NOMO-1 treated with DMSO at 0.1 percent for 48 hours (cell line): ENCODE measurements at regions not wholly inside any gene's neighbourhood (a gene's known extent, or its start where the extent isn't known, plus 50 kb on each side); places are given as distances from the start of the nearest gene placed in this dataset.
"Not testable (repeated sequence)": the region's sequence is repeated elsewhere in the genome, so short reads cannot be mapped to it uniquely, and the experiment has no call there.

ENCODE experiments used
- DNase-seq: peaks from one replicate; lab custom pipeline; 2025; ENCODE audit not compliant: unreplicated experiment; lab: John Stamatoyannopoulos, UW

DNA sequence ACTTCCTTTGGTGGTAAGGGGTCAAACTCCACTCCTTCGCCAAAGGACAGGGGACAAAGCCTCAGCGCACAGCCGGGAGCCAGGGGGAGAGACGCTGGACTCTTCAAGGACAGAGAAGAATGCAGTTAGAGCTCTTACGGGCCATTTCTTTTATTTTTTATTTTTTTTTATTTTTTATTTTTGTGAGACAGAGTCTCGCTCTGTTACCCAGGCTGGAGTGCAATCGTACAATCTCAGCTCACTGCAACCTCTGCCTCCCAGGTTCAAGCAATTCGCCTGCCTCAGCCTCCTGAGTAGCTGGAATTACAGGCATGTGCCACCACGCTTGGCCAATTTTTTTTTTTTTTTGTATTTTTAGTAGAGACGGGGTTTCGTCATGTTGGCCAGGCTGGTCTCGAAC, 93.2 kb upstream of the RPH3AL start, which contains the start of gene RFLNB:
Gene RFLNB, minus strand, starts transcription at position 101 of the 400 bp plus-strand sequence.
- not testable (repeated sequence) for DNase-seq

DNA sequence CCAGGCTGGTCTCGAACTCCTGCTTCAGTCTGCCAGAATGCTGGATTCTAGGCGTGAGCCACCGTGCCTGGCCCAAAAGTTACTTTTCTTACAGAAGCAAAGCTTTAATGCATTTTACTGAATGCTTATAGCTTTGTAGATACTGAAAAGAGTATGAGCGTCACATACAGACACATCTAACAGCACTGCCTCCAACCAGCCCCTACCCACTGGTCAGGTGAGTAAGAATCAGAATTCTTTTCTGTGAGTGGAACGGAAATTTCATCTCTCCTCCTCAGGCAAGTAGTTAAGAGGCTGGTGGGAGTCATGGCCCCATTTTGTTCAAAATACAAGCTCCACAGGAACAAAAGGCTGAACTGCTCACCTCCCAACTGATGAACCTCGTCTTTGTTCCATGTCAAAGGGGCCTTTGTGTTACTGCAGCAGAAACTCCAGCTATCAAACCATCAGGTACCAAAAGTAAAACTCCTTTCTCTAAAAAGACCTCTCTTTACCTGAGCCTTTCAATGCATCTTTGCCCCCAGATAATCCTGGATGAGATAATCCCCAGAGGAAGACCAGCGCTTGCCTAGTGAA, 92.4 kb upstream of the RPH3AL start:
- no peak for DNase-seq

DNA sequence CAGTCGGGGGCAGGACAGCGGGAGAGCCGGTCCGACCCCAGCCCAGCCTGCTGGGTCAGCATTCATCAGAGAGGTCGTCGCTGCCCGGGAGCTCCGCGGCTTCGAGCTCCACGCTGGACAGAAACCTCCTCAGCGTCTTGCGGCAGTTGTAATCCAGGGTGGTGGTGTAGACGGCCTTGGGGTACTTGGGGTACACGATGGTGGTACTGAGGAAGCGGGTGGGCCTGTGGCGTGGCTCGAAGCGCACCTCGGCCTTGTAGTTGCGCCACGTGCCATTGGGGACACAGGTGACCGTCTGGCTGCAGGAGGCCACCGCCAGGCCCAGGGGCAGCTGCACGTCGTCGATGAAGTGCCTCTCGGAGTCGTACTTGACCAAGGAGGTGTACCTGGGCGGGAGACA, 90.5 kb upstream of the RPH3AL start:
- no peak for DNase-seq

DNA sequence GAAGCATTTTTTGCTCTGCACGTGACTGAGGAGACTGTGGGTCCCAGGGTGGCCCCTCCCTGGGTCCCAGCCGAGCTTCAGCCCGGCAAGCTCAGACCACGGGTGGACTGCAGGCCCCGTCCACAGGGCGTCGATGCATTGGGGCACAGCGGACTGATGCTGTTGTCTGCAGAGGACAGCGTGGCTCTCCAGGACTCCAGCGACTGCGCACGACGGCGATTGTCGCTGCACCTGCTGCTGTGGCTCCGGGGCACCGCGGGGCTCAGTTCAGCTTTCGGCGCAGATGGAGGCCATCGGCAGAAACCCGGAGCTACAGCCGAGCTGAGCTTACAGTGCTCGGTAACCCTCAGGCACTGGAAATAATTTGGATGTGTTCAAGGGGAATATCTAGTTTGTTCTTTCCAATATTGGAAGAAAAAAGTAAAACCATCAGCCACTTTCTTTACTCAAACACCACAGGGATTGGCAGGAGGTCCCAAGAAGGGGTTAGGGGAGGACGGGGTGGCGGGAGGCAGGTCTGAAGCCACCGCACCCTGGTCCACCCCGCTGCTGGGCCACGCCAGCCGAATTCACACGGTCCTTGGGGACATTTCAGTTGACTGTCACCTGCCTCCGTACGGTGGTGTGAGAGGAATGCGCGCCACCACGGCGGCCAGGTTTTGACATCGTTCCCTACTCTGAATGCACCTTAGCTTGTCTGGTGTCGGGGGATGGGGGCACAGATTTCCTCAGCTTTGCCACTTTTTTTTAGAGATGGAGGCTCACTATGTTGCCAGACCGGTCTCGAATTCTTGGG, 88.7 kb upstream of the RPH3AL start:
- no peak for DNase-seq

DNA sequence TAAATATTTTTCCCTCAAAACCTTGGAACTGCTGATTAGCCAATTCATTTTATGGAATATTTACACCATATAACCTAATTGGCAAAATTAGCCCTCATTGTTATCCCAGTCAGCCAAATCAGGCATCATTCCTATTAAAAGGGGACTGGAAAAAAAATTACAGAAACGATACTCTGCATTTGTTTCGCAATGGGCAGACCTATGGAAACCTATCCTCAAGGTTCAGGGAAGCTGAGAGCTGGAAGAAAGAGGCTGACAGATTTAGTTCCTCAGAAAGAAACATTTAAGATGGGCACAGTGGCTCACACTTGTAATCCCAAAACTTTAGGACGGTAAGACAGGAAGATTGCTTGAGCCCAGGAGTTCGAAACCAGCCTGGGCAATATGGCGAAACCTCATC, 85.6 kb upstream of the RPH3AL start:
- no peak for DNase-seq

DNA sequence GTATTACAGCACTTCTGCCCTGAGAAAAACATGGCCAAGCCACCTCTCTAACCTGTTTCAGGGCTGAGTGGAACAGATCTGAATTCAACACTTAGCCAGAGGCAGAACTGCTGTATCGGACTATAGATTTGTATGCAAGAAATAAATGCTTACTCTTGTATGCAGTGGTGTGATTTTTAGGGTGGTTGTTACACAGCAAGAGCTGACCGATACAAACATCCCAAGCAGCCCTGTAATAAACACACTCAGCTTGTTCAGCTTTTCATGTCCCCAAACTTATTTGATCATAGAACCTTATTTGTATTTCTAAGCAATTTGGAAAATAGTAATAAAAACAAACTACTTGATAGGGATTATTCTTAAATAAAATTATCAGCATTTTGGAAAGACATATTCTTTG, 84.9 kb upstream of the RPH3AL start:
- no peak for DNase-seq

DNA sequence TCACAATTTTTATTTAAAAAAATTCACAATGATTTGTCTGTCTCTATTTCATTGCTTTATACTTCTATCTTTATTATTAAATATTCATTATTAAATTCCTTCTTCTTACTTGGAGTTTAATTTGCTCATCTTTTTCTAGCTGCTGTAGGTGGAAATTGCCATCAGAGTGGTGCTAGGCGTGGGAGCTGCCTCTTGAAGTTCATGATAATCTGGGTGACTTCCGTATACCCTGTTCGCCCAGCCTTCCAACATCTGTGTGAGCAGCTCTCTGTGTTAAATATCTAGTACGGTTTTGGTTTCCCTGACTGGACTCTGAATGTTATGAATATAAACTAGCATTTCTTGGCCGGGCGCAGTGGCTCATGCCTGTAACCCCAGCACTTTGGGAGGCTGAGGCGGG, 84.0 kb upstream of the RPH3AL start:
- no peak for DNase-seq

DNA sequence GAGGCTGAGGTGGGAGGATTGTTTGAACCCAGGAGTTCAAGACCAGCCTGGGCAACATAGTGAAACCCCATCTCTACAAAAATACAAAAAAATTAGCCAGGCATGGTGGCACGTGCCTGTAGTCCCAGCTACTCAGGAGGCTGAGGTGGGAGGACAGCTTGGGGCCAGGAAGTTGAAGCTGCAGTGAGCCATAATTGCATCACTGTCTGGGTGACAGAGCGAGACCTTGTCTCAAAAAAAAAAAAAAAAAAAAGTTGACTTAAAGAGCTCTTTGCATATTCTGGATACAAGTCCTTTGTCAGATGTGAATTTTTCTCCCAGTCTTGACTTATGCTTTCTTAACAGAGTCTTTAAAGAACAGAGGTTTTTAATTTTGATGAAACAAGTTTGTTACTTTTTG, 79.9 kb upstream of the RPH3AL start:
- not testable (repeated sequence) for DNase-seq

DNA sequence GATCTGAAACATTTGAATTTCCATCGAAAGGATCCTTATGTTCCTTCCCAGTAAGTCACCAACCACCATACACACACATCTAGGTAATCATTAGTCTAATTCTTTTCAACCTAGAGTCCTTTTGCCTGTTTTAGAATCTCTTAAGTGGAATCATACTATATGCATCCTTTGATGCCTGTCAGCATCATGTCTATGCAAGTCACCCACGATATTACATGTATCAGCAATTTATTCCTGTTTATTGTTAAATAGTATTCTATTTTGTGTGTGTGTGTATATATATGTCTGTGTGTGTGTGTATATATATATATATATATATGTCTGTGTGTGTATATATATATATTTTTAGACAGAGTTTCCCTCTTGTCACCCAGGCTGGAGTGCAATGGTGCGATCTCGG, 78.9 kb upstream of the RPH3AL start:
- no peak for DNase-seq

DNA sequence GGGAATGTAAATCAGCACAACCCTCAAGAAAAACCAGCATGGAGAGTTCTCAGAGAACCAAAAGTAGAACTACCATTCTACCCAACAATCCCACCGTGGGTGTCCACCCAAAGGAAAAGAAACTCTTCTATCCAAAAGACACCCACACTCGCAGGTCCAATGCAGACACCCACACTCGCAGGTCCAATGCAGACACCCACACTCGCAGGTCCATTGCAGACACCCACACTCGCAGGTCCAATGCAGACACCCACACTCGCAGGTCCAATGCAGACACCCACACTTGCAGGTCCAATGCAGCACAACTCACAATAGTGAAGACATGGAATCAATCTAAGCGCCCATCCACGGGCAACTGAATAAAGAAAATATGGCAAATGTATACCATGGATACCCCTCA, 77.0 kb upstream of the RPH3AL start:
- no peak for DNase-seq

DNA sequence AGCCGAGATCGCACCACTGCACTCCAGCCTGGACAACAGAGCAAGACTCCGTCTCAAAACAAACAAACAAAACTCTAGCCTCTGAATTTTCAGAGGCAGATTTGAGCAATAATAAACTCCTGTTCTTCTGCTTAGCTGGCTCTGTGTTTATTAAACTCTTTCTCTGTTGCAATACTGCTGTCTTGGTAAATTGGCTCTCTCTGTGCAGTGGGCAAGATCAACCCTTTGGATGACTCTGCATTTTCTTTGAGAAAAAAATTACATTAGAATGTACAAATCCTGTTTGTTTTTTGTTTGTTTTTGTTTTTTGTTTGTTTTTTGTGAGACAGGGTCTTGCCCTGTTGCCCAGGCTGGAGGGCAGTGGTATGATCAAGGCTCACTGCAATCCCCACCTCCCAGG, 75.8 kb upstream of the RPH3AL start:
- no peak for DNase-seq

DNA sequence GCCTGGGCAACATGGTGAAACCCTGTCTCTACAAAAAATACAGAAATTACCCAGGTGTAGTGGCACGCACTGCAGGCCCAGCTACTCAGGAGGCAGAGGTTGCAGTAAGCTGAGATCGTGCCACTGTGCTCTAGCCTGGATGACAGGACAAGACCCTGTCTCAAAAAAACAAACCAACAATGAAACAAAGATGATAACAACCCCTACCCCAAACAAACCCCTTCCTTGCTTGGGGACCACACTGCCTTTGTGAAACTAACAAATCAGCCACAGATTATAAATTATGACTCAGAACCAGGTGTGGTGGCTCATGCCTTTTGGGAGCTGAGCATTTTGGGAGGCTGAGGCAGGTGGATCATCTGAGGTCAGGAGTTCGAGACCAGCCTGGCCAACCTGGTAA, 75.3 kb upstream of the RPH3AL start:
- DNase-seq = no peak

DNA sequence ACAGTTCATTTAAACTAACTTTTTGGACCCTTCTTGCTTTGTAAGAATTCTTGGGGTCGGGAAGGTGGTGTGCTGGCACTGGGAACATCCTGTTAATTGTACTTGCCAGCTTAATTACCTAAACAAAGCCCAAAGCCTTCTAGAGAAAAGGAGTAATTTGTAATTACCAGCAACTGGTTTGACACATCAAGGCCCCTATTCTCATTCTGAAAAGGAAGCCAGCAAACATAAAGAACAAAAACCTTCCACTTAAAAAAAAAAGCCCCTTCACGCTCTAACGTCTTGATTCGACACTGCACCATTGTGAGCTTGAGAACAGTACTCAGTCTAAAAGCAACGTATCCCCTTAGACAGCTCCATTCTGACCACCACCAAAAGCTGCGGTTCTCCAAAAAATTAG, 74.7 kb upstream of the RPH3AL start:
- no peak for DNase-seq

DNA sequence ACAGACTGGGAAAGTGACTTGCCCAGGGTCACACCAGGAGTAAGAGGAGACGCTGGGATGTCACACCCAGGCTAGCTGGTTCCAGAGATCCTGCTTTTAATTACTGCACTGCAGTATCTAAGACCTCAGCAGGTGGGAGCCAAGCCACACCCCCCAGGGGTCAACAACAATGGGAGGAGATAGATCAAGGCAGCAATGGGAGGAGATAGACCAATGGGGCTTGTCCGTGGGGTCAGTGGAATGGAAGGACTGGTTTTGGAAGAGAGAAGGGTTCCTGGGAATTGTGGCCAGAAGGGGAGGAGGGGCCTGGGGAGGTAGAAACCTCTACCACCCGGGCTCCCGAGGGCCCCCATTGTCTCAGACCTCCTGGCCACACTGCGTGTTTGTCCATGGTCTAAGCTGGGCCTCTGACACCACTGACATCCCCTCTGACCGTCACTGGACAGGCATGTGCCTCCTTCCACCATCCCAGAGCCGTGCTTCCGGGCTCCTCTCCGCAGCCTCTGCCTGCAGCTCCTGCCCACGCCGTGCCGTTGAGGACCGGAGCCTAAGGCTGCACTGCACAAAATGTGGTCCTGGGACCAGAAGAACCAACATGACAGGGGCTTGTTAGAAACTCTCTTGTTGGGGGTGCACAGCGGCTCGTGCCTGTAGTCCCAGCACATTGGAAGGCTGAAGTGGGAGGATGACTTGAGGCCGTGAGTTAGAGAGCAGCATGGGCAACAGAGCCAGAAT, 69.8 kb upstream of the RPH3AL start:
- no peak for DNase-seq

DNA sequence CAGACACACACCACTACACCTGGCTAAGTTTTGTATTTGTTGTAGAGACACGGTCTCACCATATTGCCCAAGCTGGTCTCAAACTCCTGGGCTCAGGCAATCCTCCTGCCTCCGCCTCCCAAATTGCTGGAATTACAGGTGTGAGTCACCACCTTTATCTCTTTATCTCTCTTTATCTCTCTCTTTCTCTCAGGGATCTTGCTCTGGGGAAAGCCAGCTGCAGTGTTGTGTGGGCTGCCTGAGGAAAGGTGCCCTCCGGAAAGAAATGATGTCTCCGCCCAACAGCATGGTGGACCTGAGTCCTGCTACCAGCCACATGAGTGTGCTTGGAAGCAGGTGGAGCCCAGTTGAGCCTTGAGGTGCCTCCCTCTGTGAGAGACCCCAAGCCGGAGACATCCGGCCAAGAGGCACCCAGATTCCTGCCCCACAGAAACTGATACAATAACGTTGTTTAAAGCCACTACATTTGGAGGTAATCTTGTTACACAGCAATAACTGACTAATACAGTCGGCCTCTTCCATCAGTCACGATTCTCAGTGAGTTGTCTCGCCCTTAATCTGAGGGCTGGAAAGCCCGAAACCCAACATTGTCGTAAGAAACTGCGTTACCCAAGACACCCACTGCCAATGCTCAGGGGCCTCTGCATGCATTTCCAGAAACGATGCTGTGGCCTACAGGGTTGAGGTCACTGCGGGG, 68.0 kb upstream of the RPH3AL start:
- DNase-seq = no peak

DNA sequence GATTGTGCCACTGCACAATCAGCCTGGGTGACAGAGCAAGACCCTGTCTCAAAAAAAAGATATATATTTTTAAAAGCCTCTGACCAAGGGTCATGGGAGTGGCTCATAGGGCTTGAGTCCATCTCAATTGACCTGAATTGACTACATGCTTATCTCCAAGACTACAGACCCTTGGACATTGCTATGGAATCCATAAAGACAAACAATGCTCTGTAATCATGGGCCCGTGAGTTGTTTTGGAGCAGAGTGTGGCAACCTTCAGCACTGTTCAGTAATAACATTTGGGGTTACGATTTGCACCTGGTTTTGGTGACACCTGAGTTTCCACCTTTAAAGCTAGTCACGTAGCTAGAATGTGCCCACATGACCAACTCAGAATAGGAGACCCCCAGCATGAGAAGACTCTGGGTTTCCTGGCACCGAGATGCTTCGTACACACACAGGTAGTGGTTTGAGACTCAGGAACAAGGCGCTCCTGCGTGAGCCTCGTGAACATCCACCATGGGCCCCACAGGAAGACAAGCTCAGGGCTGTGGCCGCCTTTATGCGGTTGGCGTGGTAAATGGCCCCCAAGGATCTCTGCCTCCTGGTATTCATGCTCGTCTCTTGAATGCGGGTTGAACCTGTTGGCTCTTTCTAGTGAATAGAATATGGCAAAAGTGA, 66.6 kb upstream of the RPH3AL start:
- no peak for DNase-seq

DNA sequence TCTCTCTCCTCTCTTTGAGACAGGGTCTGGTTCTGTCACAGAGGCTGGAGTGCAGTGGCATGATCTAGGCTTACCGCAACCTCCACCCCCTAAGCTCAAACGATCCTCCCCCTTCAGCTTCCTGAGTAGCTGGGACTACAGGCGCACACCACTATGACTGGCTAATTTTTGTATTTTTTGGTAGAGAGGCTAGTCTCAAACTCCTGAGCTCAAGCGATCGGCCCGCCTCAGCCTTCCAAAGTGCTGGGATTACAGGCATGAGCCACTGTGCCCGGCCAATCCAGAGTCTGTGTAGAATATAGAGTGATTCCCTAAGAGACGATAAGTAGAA, 65.8 kb upstream of the RPH3AL start:
- DNase-seq = peak; percentile 12

DNA sequence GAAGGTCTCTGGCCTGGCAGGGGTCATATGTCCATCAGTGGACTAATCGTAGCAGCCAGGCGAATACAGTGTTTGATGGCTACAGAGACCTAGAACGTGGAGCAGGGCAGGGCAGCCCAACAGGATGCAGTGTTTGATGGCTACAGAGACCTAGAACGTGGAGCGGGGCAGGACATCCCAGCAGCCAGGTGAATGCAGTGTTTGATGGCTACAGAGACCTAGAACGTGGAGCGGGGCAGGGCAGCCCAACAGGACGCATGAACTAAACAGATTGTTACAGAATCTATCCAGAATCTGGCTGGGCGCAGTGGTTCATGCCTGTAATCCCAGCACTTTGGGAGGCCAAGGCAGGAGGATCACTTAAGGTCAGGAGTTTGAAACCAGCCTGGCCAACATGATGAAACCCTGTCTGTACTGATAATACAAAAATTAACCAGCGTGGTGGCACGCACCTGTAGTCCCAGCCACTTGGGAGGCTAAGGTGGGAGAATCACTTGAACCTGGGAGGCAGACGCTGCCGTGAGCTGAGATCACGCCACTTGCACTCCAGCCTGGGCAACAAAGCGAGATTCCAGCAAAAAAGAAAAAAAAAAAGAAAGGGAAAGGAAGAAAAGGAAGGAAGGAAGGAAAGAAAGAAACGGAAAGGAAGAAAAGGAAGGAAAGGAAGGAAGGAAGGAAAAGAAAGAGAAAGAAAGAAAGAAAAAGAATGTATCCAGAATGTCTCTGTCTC, 65.2 kb upstream of the RPH3AL start:
- no peak for DNase-seq

DNA sequence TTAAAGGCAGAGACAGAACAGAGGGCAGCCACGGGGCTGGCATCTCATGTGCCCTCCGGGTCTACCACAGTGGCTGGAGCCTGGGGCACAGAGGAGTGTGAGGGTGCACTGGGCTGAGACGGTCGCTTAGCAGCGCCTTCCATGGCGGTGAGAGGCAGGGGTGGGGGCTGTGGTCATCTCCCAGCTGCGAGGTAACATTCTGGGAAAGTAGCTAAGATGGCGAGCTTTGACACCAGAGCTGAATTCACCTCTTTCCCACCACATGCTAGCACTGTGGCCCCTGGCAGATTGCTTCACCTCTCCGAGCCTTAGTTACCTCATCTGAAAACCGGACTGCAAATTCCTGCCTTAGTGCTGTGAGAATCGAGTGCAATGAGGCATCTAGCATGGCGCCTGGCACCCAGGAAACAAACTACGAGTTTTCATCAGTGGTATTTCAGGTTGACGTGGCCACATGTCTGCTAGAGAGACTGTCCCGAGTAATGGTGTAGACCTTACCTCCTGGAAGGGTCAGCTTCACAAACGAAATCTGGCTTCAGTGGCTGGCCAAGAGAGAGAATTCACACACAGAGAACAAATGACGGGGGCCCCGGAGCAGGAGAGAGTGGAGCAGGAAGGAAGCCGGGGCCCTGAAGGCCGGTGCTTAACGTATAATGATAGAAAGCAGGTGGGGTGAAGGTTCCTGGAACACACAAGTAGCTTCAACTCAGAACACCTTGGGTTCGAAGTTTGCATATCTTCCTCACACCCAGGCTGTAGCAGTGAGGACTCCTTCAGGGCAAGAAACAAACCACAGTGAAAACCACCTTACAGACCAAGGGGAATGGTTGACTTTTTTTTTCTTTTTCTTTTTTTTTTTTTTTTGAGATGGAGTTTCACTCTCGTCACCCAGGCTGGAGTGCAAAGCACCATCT, 63.9 kb upstream of the RPH3AL start:
- DNase-seq = no peak
